H9 (cell line): ENCODE measurements at regions not wholly inside any gene's neighbourhood (a gene's known extent, or its start where the extent isn't known, plus 50 kb on each side); places are given as distances from the start of the nearest gene placed in this dataset.

ENCODE experiments used
- DNase-seq: peaks from one replicate; pipeline ENCODE4 v3.0.0-alpha.2; 2017
- H2AFZ ChIP-seq: one replicate; pipeline ENCODE4 v1.6.1; 2013; ENCODE audit warnings: mild to moderate bottlenecking, low read length, control low read depth, moderate library complexity
- H2AK5ac ChIP-seq: 2 replicates; pipeline ENCODE4 v1.6.1; 2013; ENCODE audit warnings: low read length, control low read depth, mixed read lengths; ENCODE audit not compliant: insufficient read length
- H2BK120ac ChIP-seq: one replicate; pipeline ENCODE4 v1.6.1; 2013; ENCODE audit warnings: low read depth, mild to moderate bottlenecking, low read length, control low read depth, inconsistent platforms; ENCODE audit not compliant: poor library complexity, severe bottlenecking
- H2BK12ac ChIP-seq: 2 replicates; pipeline ENCODE4 v1.6.1; 2013; ENCODE audit warnings: low read length, control low read depth, mixed read lengths, low read depth; ENCODE audit not compliant: insufficient read length
- H2BK15ac ChIP-seq: 2 replicates; pipeline ENCODE4 v1.6.1; 2013; ENCODE audit warnings: low read depth, low read length, control low read depth
- H2BK20ac ChIP-seq: one replicate; pipeline ENCODE4 v1.6.1; 2013; ENCODE audit warnings: low read depth, mild to moderate bottlenecking, low read length, control low read depth, inconsistent platforms; ENCODE audit not compliant: poor library complexity, severe bottlenecking
- H2BK5ac ChIP-seq: 2 replicates; pipeline ENCODE4 v1.6.1; 2013; ENCODE audit warnings: low read length, control low read depth, mixed read lengths; ENCODE audit not compliant: insufficient read length
- H3K14ac ChIP-seq: 2 replicates; pipeline ENCODE4 v1.6.1; 2013; ENCODE audit warnings: low read length, control low read depth; ENCODE audit not compliant: insufficient read depth
- H3K18ac ChIP-seq: 2 replicates; pipeline ENCODE4 v1.6.1; 2013; ENCODE audit warnings: low read depth, mild to moderate bottlenecking, mixed read lengths, low read length, control low read depth; ENCODE audit not compliant: insufficient read length
- H3K23ac ChIP-seq: 2 replicates; pipeline ENCODE4 v1.6.1; 2013; ENCODE audit warnings: low read length, control low read depth, mixed read lengths, low read depth; ENCODE audit not compliant: insufficient read length
- H3K23me2 ChIP-seq: 2 replicates; pipeline ENCODE4 v1.6.1; 2013; ENCODE audit warnings: low read depth, mild to moderate bottlenecking, mixed read lengths, low read length, control low read depth; ENCODE audit not compliant: insufficient read length, poor library complexity, severe bottlenecking
- H3K27ac ChIP-seq: 2 replicates; pipeline ENCODE4 v1.5.1; 2013; ENCODE audit warnings: low read length, control low read depth, mixed read lengths, low read depth; ENCODE audit not compliant: insufficient read length
- H3K27me3 ChIP-seq: 2 replicates; pipeline ENCODE4 v1.6.1; 2013; ENCODE audit warnings: low read length, control low read depth, inconsistent platforms; ENCODE audit not compliant: insufficient read depth
- H3K4ac ChIP-seq: 2 replicates; pipeline ENCODE4 v1.6.1; 2013; ENCODE audit warnings: low read depth, mild to moderate bottlenecking, control low read depth, inconsistent platforms, low read length, moderate library complexity
- H3K4me1 ChIP-seq: 2 replicates; pipeline ENCODE4 v1.6.1; 2013; ENCODE audit warnings: low read length, control low read depth, inconsistent platforms; ENCODE audit not compliant: insufficient read depth
- H3K4me2 ChIP-seq: 2 replicates; pipeline ENCODE4 v1.6.1; 2013; ENCODE audit warnings: low read length, control low read depth, mixed read lengths; ENCODE audit not compliant: insufficient read length, insufficient read depth
- H3K56ac ChIP-seq: 2 replicates; pipeline ENCODE4 v1.6.1; 2013; ENCODE audit warnings: low read depth, mild to moderate bottlenecking, mixed read lengths, low read length, control low read depth; ENCODE audit not compliant: insufficient read length
- H3K79me1 ChIP-seq: 2 replicates; pipeline ENCODE4 v1.6.1; 2013; ENCODE audit warnings: low read depth, mild to moderate bottlenecking, moderate library complexity, low read length, control low read depth, inconsistent platforms; ENCODE audit not compliant: insufficient read depth, poor library complexity, severe bottlenecking
- H3K79me2 ChIP-seq: 2 replicates; pipeline ENCODE4 v1.6.1; 2013; ENCODE audit warnings: low read length, control low read depth, inconsistent platforms; ENCODE audit not compliant: insufficient read depth
- H3K9ac ChIP-seq: 2 replicates; pipeline ENCODE4 v1.6.1; 2013; ENCODE audit warnings: low read length, control low read depth, mixed read lengths; ENCODE audit not compliant: insufficient read length; ENCODE audit errors: extremely low read depth
- H3K9me3 ChIP-seq: one replicate; pipeline ENCODE4 v1.6.1; 2013; ENCODE audit warnings: low read depth, low read length, inconsistent platforms; ENCODE audit not compliant: control insufficient read depth
- H3T11ph ChIP-seq: one replicate; pipeline ENCODE4 v1.6.1; 2013; ENCODE audit warnings: mild to moderate bottlenecking, low read length, control low read depth, inconsistent platforms
- H4K20me1 ChIP-seq: one replicate; pipeline ENCODE4 v1.6.1; 2013; ENCODE audit not compliant: control insufficient read depth, insufficient read length, insufficient read depth
- H4K5ac ChIP-seq: 2 replicates; pipeline ENCODE4 v1.6.1; 2013; ENCODE audit warnings: low read depth, mild to moderate bottlenecking, mixed read lengths, low read length, control low read depth; ENCODE audit not compliant: insufficient read length
- H4K8ac ChIP-seq: replicated peaks from 2 replicates; pipeline ENCODE4 v1.6.1; 2013; ENCODE audit warnings: low read length, control low read depth, mixed read lengths, low read depth; ENCODE audit not compliant: insufficient read length
- H4K91ac ChIP-seq: 2 replicates; pipeline ENCODE4 v1.6.1; 2013; ENCODE audit warnings: low read depth, mild to moderate bottlenecking, moderate library complexity, mixed read lengths, low read length, control low read depth; ENCODE audit not compliant: insufficient read length
- H3K27ac Mint-ChIP-seq, 3 experiments: 2 replicates in 2 of 3; 3 replicates in 1 of 3; pipeline ENCODE4 v1.8.0; 2020 to 2021; ENCODE audit warnings: mixed read lengths in 3 of 3, mild to moderate bottlenecking in 1 of 3, moderate library complexity in 1 of 3
- H3K27me3 Mint-ChIP-seq: 2 replicates; pipeline ENCODE4 v1.8.0; 2021; ENCODE audit warnings: low read depth, mild to moderate bottlenecking, moderate library complexity, mixed read lengths
- H3K36me3 Mint-ChIP-seq, 3 experiments: 2 replicates in 2 of 3; 3 replicates in 1 of 3; pipeline ENCODE4 v1.8.0; 2020 to 2021; ENCODE audit warnings: low read depth in 3 of 3, mixed read lengths in 3 of 3; ENCODE audit not compliant: insufficient read depth in 1 of 3
- H3K4me1 Mint-ChIP-seq, 2 experiments: 2 replicates each; pipeline ENCODE4 v1.8.0; 2020; ENCODE audit warnings: mixed read lengths in 2 of 2
- H3K4me3 Mint-ChIP-seq, 2 experiments: 2 replicates in 1 of 2; 3 replicates in 1 of 2; pipeline ENCODE4 v1.8.0; 2020 to 2021; ENCODE audit warnings: mild to moderate bottlenecking in 2 of 2, mixed read lengths in 2 of 2, moderate library complexity in 1 of 2
- H3K9me3 Mint-ChIP-seq, 2 experiments: 2 replicates in 1 of 2; 3 replicates in 1 of 2; pipeline ENCODE4 v1.8.0; 2020; ENCODE audit warnings: mild to moderate bottlenecking in 2 of 2, mixed read lengths in 2 of 2, moderate library complexity in 1 of 2
- CTCF ChIP-seq: fragments of 200-600 bp; sonication (generic); conservative IDR thresholded peaks from 3 replicates; pipeline ENCODE4 v1.8.0; 2021; ENCODE audit warnings: antibody characterized with exemption, mild to moderate bottlenecking
- WGBS: extraction: QIAGEN DNeasy Blood & Tissue Kit; methylation state at CpG from one replicate; pipeline ENCODE4 v1.1.7; 2013; ENCODE audit warnings: missing lambda C conversion rate, low lambda C conversion rate, mixed read lengths; ENCODE audit not compliant: insufficient read length; ENCODE audit errors: extremely low coverage; 5-methylcytosine and 5-hydroxymethylcytosine counted together

GRCh38 chr5:110852541-110852940 lies 113.7 kb downstream of the SLC25A46 start:
- Histone ChIP-seq H3K14ac (no peak overlapping the region), H3K79me1 (no peaks in the 10 kb centered on the region), H3K18ac (no peak overlapping the region), H2AK5ac (no peak overlapping the region), H2BK15ac (no peak overlapping the region), H3K23ac (no peak overlapping the region), H3K27me3 (no peaks in the 10 kb centered on the region), H4K5ac (no peak overlapping the region), H4K8ac (no peak overlapping the region), H4K20me1 (no peaks in the 10 kb centered on the region), H3K9ac (no peak overlapping the region), H3K4me2 (no peak overlapping the region), H2BK5ac (no peak overlapping the region), H3K23me2 (no peaks in the 10 kb centered on the region), H2BK20ac (no peak overlapping the region), H3K4me1 (no peaks in the 10 kb centered on the region), H3K79me2 (no peaks in the 10 kb centered on the region), H3T11ph (no peak overlapping the region), H3K9me3 (no peaks in the 10 kb centered on the region), H3K4ac (no peak overlapping the region), H3K27ac (no peak overlapping the region), H2BK120ac (no peak overlapping the region), H4K91ac (no peak overlapping the region), H2BK12ac (no peak overlapping the region), H3K56ac (no peak overlapping the region), H2AFZ (no peak overlapping the region)
- Mint-ChIP-seq H3K36me3 (peaks cover 0 to 8% (median 0%) of the 10 kb centered on the region in 3 experiments; a peak in 3 of 7 replicates), H3K9me3 (peaks cover 3 to 19% of the 10 kb centered on the region in 2 experiments; a peak in 4 of 5 replicates), H3K27ac (no peak overlapping the region), H3K4me3 (no peak overlapping the region), H3K4me1 (no peaks in the 10 kb centered on the region), H3K27me3 (no peaks in the 10 kb centered on the region; the same call in 1 of the 2 replicates)
- WGBS = no CpG with 5 or more reads among the region's 1 CpG
- no peak for DNase-seq
- no peak for TF ChIP-seq CTCF
